ENCODE measurements at regions not wholly inside any gene's neighbourhood (a gene's known extent, or its start where the extent isn't known, plus 50 kb on each side); places are given as distances from the start of the nearest gene placed in this dataset.
A peak's percentile ranks its signal among the peaks of the same experiment; 100 is the strongest.
"Not testable (repeated sequence)": the region's sequence is repeated elsewhere in the genome, so short reads cannot be mapped to it uniquely, and the experiment has no call there.

DNA sequence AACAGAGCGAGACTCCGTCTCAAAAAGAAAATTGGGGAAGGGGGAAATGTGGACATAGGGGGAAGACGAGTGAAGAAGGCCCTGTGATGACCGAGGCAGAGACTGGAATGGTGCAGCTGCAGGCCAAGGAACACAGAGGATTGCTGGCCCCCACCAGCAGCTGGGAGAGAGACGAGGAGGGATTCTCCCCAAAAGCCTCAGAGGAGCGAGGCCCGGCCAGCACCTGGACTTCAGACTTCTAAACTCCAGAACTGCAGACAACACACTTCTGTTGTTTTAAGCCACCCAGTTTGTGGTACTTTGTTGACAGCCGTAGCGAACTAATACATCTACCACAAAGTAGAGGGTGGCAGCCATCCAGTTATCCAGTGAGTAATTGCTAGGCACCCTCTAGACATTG is 124.6 kb downstream of the ATPSCKMT start:
- DNase-seq = no peak

- peak; percentile 62 for DNase-seq
These were observed 125.4 kb downstream of the ATPSCKMT start for GRCh38 chr5:10124287-10124686.

DNA sequence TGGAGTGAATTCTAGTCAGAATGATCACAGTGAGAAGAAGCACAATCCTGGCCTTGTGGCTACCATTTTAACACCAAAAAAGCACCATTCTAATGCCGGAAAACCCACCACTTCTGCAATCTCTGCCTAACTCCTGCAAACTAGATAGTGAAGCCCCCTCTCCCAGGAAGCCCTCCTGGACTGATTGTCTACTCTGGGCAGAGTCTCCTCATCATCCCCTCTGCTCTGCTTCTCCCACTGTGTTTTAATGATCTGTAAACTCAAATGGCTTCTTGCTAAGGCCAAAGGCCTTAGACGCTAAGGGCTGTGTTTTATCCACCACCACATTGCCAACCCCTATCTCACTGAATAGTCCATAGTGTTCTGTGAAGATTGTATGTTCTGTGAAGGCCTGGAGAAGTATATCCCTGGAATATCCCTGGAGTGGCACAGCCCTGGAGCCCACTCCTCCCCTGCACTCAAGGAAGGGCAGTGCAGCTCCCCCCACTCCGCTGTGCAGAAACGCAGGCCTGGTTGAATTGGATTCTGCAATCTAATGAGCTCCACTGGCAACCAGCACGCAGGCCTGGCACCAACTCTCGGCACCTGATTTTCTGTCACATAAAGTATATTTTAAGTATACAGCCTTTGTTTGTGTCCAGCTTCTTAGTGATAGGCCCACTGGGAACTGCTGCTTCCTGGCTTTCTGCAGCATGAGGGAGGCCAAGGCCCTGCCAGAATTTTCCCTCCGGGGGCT is 126.3 kb downstream of the ATPSCKMT start:
- no peak for DNase-seq

DNA sequence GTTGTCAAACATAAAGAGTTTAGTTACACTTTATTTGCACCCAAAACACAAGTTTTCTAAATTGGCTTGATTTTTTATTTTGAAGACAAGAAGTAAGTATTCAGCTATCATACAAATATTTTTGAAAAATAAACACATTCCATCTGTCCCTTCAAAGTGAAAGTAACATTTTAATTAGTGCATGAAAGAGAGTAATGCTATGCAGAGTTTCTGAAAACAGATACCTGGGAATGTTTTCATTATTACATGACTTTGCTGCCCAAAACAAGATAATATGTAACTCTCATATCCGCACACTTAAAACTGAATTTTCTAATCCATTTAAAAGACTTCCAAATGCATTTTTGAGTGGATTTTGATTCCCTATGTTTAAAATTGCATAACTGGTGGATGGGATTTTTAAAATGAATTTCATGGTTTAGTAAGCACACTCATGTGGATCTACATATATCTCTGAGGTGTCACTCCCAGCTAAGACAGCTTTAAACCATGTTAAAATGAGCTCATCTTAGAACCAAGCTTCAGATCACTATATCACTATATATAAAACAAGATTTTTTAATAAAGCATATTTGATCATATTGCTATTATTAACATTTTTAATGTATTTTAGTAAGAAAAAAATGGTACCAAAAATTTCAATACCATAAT is 127.5 kb downstream of the ATPSCKMT start:
- no peak for DNase-seq

- no peak for DNase-seq
These were observed 128.8 kb downstream of the ATPSCKMT start for GRCh38 chr5:10120934-10121333.

DNA sequence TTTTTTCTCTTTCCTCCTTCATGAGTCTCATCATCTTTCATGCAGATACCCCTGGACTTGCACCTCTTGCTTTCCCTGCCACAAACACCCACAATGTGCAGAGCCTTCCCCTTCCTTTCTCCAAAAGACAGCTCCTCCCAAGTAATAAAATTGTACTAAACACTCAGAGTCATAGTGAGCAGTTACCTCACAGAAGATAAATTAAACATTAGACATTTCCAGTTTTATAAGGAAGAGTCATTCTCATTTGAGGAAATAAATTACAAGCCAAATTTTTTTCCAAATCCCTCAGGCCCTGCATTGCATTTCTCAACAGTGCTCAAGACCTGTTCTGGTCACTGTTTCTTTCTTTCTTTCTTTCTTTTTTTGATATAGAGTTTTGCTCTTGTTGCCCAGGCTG is 131.5 kb downstream of the ATPSCKMT start:
- DNase-seq = no peak

GRCh38 chr5:10116594-10116993 is 133.1 kb downstream of the ATPSCKMT start:
- no peak for DNase-seq

- DNase-seq = no peak
These were observed 134.0 kb downstream of the ATPSCKMT start for GRCh38 chr5:10115669-10116068.

DNA sequence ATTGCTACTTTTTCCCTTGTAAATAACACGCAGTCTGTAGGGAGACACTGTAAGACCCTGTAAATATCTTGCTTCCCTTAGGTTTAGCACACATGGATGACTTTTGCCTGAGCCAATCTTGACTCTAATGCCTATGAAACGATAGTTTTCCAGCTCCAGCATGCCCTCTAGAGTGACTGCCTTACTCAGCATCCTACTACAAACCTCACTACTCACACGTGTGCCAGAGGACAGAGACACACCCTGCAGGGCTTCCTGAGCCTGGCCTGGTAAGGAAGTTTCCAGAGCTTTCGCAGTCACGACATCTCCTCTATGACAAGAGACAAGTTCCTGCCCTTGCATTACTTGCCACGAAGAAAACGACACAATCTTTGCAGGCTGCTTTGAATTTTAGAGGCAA is 138.1 kb downstream of the ATPSCKMT start:
- no peak for DNase-seq

DNA sequence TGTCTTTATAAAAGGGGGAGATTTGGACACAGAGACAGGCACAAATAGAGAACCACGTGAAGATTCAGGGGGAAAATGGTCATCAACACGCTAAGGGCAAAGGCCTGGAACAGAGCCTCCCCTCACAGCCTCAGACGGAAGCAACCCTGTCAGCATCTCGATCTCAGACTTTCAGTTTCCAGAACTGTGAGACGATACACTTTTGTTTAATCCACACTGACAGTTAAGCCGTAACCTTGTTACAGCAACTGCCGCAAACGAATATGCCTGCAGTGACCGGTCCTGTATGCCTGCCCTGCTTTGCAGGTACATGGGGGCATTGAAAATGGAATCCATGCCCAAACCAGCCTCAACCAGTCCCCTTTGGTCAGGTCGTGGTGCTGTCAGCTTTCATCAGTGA is 139.5 kb downstream of the ATPSCKMT start:
- no peak for DNase-seq

DNA sequence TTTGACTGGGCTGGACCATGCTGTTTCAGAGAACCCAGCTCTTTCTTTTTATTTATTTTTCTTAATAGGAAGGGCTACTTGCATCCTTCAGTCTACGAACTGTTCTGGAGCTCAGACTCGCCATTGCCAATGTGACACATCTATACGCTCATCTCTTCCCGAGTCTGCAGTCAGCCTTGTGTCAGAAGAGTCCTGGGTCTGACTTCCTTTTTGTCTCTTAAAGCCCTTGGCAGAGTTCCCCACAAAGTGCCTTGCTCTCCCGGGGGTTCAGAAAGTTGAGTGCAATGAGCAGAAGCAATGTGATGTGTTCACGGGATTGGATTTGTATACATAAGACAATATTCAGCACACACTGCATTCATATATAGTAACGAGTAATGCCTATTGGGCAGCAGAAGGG is 140.4 kb downstream of the ATPSCKMT start:
- DNase-seq = no peak

DNA sequence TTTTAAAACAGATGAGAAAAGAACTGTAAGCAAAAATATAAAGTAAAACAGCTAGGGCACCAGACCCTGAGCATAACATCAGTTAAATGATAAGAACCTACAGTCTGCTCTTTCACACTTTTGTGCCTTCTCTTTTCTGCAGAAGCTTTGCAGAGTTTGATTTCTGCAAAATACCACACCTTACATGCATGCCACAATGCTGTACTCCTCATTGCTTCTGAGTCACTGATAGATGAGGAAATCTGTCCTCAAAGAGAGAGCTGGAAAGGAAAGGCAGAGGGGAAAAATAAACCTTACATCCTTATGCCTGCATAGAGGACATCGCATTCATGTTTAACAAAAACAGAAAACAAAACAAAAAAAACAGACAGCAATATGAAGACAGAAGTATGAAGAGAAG is 142.9 kb downstream of the ATPSCKMT start:
- DNase-seq = no peak

GRCh38 chr5:10106285-10106684 is 143.4 kb downstream of the ATPSCKMT start:
- DNase-seq = no peak

DNA sequence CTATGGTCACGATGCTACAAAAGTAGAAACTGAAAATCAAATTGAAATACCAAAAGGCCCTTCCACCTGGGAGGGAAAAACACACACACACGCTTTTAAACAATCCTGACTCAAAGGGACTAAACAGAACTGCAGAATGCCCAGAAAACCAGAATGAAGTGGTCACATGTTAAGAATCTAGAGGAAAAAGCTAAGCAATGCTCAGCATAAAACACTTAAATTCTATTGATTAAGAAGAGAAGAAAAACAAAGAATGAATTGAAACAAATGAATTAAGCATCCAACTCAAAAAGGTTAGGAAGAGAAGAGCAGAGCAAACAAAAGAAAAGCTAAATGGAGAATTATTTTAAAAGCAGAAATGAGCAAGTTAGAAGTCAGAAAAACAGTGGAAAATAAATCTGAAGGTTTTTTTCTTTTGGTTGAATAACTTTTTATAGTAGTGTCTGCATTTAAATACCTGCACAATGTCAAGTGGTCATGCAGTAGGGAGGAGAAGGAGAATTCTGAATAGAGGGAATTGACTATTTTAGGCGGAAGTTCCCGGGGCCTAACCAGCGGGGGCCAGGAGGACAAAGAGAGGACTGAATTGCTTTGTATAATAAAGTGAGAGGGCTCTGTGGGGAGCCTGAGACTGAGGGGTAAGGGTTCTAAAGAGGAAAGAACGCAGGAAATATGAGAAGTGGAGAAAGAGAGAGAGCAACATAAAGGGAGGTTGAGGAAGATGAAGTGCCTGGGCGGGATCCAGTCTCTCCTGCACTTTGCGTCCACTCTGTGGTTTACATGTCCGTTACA is 146.8 kb downstream of the ATPSCKMT start:
- no peak for DNase-seq

- DNase-seq = not testable (repeated sequence)
These were observed 147.5 kb downstream of the ATPSCKMT start for GRCh38 chr5:10102235-10102634.

- no peak for DNase-seq
These were observed 150.1 kb downstream of the ATPSCKMT start for GRCh38 chr5:10099548-10099947.

GRCh38 chr5:10091701-10092100 is 158.0 kb downstream of the ATPSCKMT start:
- no peak for DNase-seq

DNA sequence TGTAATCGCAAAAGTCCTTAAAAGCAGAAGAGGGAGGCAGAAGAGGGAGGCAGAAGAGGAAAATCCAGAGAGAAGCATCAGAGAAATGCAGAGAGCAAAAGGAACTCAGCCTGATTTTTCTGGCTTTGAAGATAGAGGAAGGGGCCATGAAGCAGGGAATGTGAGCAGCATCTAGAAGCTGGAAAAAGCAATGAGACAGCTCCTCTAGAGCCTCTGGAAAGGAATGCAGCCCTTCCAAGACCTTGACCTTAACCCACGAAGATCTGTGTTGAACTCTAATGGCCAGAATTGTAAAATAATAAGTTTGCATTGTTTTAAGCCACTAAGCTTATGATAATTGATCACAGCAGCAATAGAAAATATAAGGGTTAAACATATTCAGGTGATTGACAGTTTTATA is 159.6 kb downstream of the ATPSCKMT start:
- DNase-seq = no peak

- DNase-seq = no peak
These were observed 164.5 kb downstream of the ATPSCKMT start for GRCh38 chr5:10085185-10085584.

DNA sequence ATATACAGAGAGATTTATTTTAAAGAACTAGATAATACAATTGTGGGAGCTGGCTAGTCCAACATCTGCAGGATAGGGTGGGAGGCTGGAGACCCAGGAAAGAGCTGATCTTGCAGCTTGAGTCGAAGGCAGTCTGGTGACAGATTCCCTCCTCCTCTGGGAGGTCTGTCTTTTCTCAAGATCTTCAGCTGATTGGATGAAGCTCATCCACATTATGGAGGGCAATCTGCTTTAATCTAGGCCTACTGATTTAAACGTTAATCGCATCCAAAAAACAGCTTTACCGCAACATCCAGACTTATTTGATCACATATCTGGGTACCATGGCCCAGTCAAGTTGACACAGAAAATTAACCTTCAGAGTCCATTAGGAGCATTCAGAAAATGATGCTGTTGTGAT is 168.1 kb downstream of the ATPSCKMT start:
- no peak for DNase-seq

GRCh38 chr5:10077791-10078545 is 171.7 kb downstream of the ATPSCKMT start:
- DNase-seq = peak; percentile 54

DNA sequence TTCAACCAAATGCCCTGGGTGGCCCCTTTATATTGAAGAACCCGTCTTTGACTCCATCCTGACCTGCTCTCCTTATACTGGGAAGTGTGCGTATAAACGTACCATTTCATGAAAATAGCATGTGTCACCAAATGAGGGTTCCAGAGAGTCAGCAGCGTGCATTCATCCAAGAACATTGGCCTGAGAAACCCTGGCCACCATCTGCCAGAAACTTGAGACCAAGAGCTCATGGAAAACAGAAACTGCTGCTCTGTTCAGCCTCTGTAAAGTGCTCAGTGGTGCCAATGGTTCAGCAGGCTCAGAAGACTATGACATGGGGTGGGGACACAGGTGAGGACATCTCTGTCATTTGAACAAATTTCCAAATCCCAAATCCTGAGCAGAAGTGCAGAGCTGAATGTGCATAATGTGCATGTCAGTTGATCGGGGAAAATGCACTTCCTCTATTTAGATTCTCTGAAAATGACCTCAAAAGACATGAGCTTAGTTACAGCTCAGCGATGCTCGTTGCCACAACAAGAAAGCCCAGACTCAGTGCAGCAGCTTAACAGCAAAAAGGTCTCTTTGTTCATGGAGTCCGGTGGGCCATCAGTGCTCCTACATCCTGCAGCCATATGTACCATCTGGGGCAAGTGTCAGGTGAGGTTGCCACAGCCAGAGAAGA is 176.1 kb downstream of the ATPSCKMT start:
- DNase-seq = no peak

Measured in right forelimb (tissue), 1 donor.